A673 (cell line): ENCODE measurements at regions not wholly inside any gene's neighbourhood (a gene's known extent, or its start where the extent isn't known, plus 50 kb on each side); places are given as distances from the start of the nearest gene placed in this dataset.

Source experiments
- CTCF ChIP-seq: fragments of 300-800, 200-600 bp; sonication (generic); conservative IDR thresholded peaks from 2 replicates; pipeline ENCODE4 v1.5.1; 2017; ENCODE audit warnings: low read depth, mild to moderate bottlenecking, antibody characterized with exemption, low read length, moderate library complexity, mixed read lengths
- EZH2 ChIP-seq: fragments of 200-600 bp; sonication (generic); IDR thresholded peaks from 2 replicates; pipeline ENCODE4 v1.6.1; 2017; ENCODE audit warnings: borderline replicate concordance, low read depth, mild to moderate bottlenecking, mixed read lengths, antibody characterized with exemption, low read length; ENCODE audit not compliant: poor library complexity, severe bottlenecking

- TF ChIP-seq CTCF (no peak), EZH2 (no peak)
Measured at GRCh38 chr6:113649880-113650609, 207.1 kb upstream of the MARCKS start.
